ENCODE measurements at regions not wholly inside any gene's neighbourhood (a gene's known extent, or its start where the extent isn't known, plus 50 kb on each side); places are given as distances from the start of the nearest gene placed in this dataset.

GRCh38 chr5:162638849-162639248 lies 571.3 kb downstream of the GABRG2 start:
- FAIRE-seq (no peak), DNase-seq (ENCODE audit: insufficient read length, low spot score) (no peak)
- TF ChIP-seq CTCF (IDR thresholded peaks at IDR 0.05; ENCODE audit: insufficient read depth, missing control alignments): no peak

GRCh38 chr5:162641142-162641813 lies 573.7 kb downstream of the GABRG2 start:
- DNase-seq (ENCODE audit: insufficient read length, low spot score): no peak
- no peak for FAIRE-seq
- TF ChIP-seq CTCF (IDR thresholded peaks at IDR 0.05; ENCODE audit: insufficient read depth, missing control alignments): no peak

GRCh38 chr5:162654661-162655405 lies 587.3 kb downstream of the GABRG2 start:
- no peak for TF ChIP-seq CTCF (IDR thresholded peaks at IDR 0.05; ENCODE audit: insufficient read depth, missing control alignments)
- DNase-seq (ENCODE audit: insufficient read length, low spot score) (no peak), FAIRE-seq (no peak)

GRCh38 chr5:162657076-162657475 lies 589.5 kb downstream of the GABRG2 start:
- no peak for FAIRE-seq
- no peak for TF ChIP-seq CTCF (IDR thresholded peaks at IDR 0.05; ENCODE audit: insufficient read depth, missing control alignments)
- DNase-seq (ENCODE audit: insufficient read length, low spot score): no peak

GRCh38 chr5:162664846-162665245 lies 597.3 kb downstream of the GABRG2 start:
- TF ChIP-seq CTCF (IDR thresholded peaks at IDR 0.05; ENCODE audit: insufficient read depth, missing control alignments): no peak
- DNase-seq (ENCODE audit: insufficient read length, low spot score) (no peak), FAIRE-seq (no peak)

GRCh38 chr5:162668926-162669325 lies 601.4 kb downstream of the GABRG2 start:
- no peak for FAIRE-seq
- TF ChIP-seq CTCF (IDR thresholded peaks at IDR 0.05; ENCODE audit: insufficient read depth, missing control alignments): no peak
- no peak for DNase-seq (ENCODE audit: insufficient read length, low spot score)

GRCh38 chr5:162672061-162672460 lies 604.5 kb downstream of the GABRG2 start:
- FAIRE-seq: no peak
- no peak for DNase-seq (ENCODE audit: insufficient read length, low spot score)
- no peak for TF ChIP-seq CTCF (IDR thresholded peaks at IDR 0.05; ENCODE audit: insufficient read depth, missing control alignments)
